Transverse colon (tissue), 4 donors: ENCODE measurements at regions not wholly inside any gene's neighbourhood (a gene's known extent, or its start where the extent isn't known, plus 50 kb on each side); places are given as distances from the start of the nearest gene placed in this dataset.

Experiments
- CTCF ChIP-seq, 5 experiments: fragments of 200-600 bp in 3 of 5; fragments of 450-650 bp in 2 of 5; sonication (generic) in 3 of 5; IDR thresholded peaks; 1 replicate in 2 of 5; 2 replicates in 3 of 5; pipeline ENCODE4 v1.5.1; 2016 to 2017; ENCODE audit warnings: antibody characterized with exemption in 5 of 5, inconsistent platforms in 3 of 5, mild to moderate bottlenecking in 2 of 5, moderate library complexity in 1 of 5
- EP300 ChIP-seq: sonication (generic); formaldehyde crosslinking; IDR thresholded peaks from one replicate; pipeline ENCODE4 v1.6.1; 2017; ENCODE audit warnings: antibody characterized with exemption, low read depth
- POLR2A ChIP-seq: fragments of 450-650 bp; IDR thresholded peaks from one replicate; pipeline ENCODE4 v1.6.1; 2016; ENCODE audit warnings: antibody characterized with exemption, mild to moderate bottlenecking, moderate library complexity
- POLR2AphosphoS5 ChIP-seq, 3 donors: sonication (generic); formaldehyde crosslinking; IDR thresholded peaks; one replicate each; pipeline ENCODE4 v1.6.1; 2016; ENCODE audit warnings: antibody characterized with exemption in 3 of 3

- no peak for TF ChIP-seq POLR2A
- no peak for TF ChIP-seq POLR2AphosphoS5 (IDR thresholded peaks at IDR 0.05)
- TF ChIP-seq EP300, result no peak
- no peak for TF ChIP-seq CTCF (IDR thresholded peaks at IDR 0.05)
Measured at GRCh38 chr7:123296965-123297364, 97.2 kb upstream of the SLC13A1 start.
